H1 (cell line): ENCODE measurements at regions not wholly inside any gene's neighbourhood (a gene's known extent, or its start where the extent isn't known, plus 50 kb on each side); places are given as distances from the start of the nearest gene placed in this dataset.

Source experiments
- CTCF ChIA-PET: fragments of 300-600 bp; sonication (Branson Sonifier 250); formaldehyde crosslinking; loops from one replicate; lab custom pipeline; 2021; ENCODE audit not compliant: partially characterized antibody; lab: Charles Lee
- POLR2A ChIA-PET: fragments of 300-600 bp; sonication (Branson Sonifier 250); formaldehyde crosslinking; loops from one replicate; lab custom pipeline; 2021; ENCODE audit warnings: inconsistent platforms; ENCODE audit not compliant: partially characterized antibody; lab: Charles Lee
- DNase-seq, 2 experiments: peaks; one replicate each; pipeline versions ENCODE4 v3.0.0 to v3.0.0-alpha.2; 2010 to 2022; ENCODE audit warnings: low spot score in 2 of 2, low read depth in 1 of 2, mixed read lengths in 1 of 2
- FAIRE-seq: peaks from 2 replicates; lab custom pipeline; 2011; peaks lifted over from hg19 to GRCh38; lab: Jason Lieb, UNC
- H2AFZ ChIP-seq: 2 replicates; pipeline ENCODE4 v1.8.1; 2012; ENCODE audit warnings: low read length, inconsistent platforms
- H2AK5ac ChIP-seq: 2 replicates; pipeline ENCODE4 v1.6.1; 2013; ENCODE audit warnings: low read depth, low read length
- H2BK120ac ChIP-seq: replicated peaks from 2 replicates; pipeline ENCODE3; 2013; ENCODE audit warnings: low read depth, low read length, inconsistent platforms
- H2BK12ac ChIP-seq: 2 replicates; pipeline ENCODE4 v1.6.1; 2013; ENCODE audit warnings: low read depth, low read length
- H2BK15ac ChIP-seq: 2 replicates; pipeline ENCODE4 v1.6.1; 2013; ENCODE audit warnings: low read length
- H2BK20ac ChIP-seq: 2 replicates; pipeline ENCODE4 v1.6.1; 2013; ENCODE audit warnings: low read length
- H2BK5ac ChIP-seq: 2 replicates; pipeline ENCODE4 v1.6.1; 2013; ENCODE audit warnings: low read depth, low read length
- H3K14ac ChIP-seq: 2 replicates; pipeline ENCODE4 v1.6.1; 2013; ENCODE audit warnings: inconsistent platforms; ENCODE audit not compliant: insufficient read length
- H3K18ac ChIP-seq: 2 replicates; pipeline ENCODE4 v1.6.1; 2013; ENCODE audit warnings: low read length; ENCODE audit errors: extremely low read depth
- H3K23ac ChIP-seq: 2 replicates; pipeline ENCODE4 v1.6.1; 2013; ENCODE audit warnings: inconsistent platforms; ENCODE audit not compliant: insufficient read length
- H3K23me2 ChIP-seq: 2 replicates; pipeline ENCODE4 v1.6.1; 2013; ENCODE audit warnings: low read depth, low read length
- H3K27ac ChIP-seq: 2 replicates; pipeline ENCODE4 v1.6.1; 2011; ENCODE audit warnings: low read depth, low read length, inconsistent platforms
- H3K27me3 ChIP-seq, 4 experiments: replicated peaks in 1 of 4; 1 replicate in 1 of 4; 2 replicates in 3 of 4; pipeline versions ENCODE4 v1.6.1 to v1.8.1; 2011 to 2013; ENCODE audit warnings: low read length in 3 of 4, mild to moderate bottlenecking in 3 of 4, inconsistent platforms in 2 of 4, mixed read lengths in 2 of 4, moderate library complexity in 1 of 4; ENCODE audit not compliant: control insufficient read depth in 3 of 4, insufficient read depth in 3 of 4; ENCODE audit errors: extremely low read depth in 1 of 4
- H3K36me3 ChIP-seq, 4 experiments: 2 replicates each; pipeline versions ENCODE4 v1.6.1 to v1.8.1; 2011 to 2013; ENCODE audit warnings: mild to moderate bottlenecking in 4 of 4, low read length in 3 of 4, moderate library complexity in 2 of 4, control low read depth in 1 of 4, inconsistent platforms in 1 of 4; ENCODE audit not compliant: insufficient read depth in 4 of 4, control insufficient read depth in 2 of 4
- H3K4ac ChIP-seq: replicated peaks from 2 replicates; pipeline ENCODE3; 2013; ENCODE audit warnings: low read length, low read depth, mixed read lengths, inconsistent platforms; ENCODE audit not compliant: insufficient read length
- H3K4me1 ChIP-seq, 4 experiments: replicated peaks in 1 of 4; 1 replicate in 1 of 4; 2 replicates in 3 of 4; pipeline versions ENCODE4 v1.6.1 to v1.8.1; 2011 to 2013; ENCODE audit warnings: low read length in 3 of 4, inconsistent platforms in 2 of 4, mixed read lengths in 1 of 4; ENCODE audit not compliant: insufficient read depth in 4 of 4, control insufficient read depth in 3 of 4
- H3K4me2 ChIP-seq, 2 experiments: 2 replicates each; pipeline versions ENCODE4 v1.6.1 to v1.8.1; 2011 to 2013; ENCODE audit warnings: low read depth in 2 of 2, low read length in 2 of 2, control low read depth in 1 of 2, inconsistent platforms in 1 of 2, mild to moderate bottlenecking in 1 of 2; ENCODE audit not compliant: insufficient read depth in 1 of 2
- H3K4me3 ChIP-seq, 4 experiments: fragments of 200-600, 300-600 bp in 1 of 4; sonication (generic), shearing (Covaris generic), sonication (Bioruptor Twin) in 1 of 4; 2 replicates each; pipeline versions ENCODE4 v1.5.1 to v1.8.1; 2011 to 2016; ENCODE audit warnings: low read length in 4 of 4, low read depth in 3 of 4, control low read depth in 2 of 4, inconsistent platforms in 2 of 4, mild to moderate bottlenecking in 2 of 4, mixed read lengths in 1 of 4, moderate library complexity in 1 of 4; ENCODE audit not compliant: insufficient read depth in 2 of 4; ENCODE audit errors: extremely low read depth in 1 of 4
- H3K56ac ChIP-seq: replicated peaks from 2 replicates; pipeline ENCODE3; 2013; ENCODE audit warnings: low read depth, mild to moderate bottlenecking, mixed read lengths, low read length, inconsistent platforms; ENCODE audit not compliant: insufficient read length
- H3K79me1 ChIP-seq: 2 replicates; pipeline ENCODE4 v1.6.1; 2013; ENCODE audit warnings: low read depth, low read length, control low read depth
- H3K79me2 ChIP-seq, 2 experiments: 2 replicates each; pipeline versions ENCODE4 v1.6.1 to v1.8.1; 2012 to 2013; ENCODE audit warnings: low read length in 2 of 2, mild to moderate bottlenecking in 2 of 2, inconsistent platforms in 1 of 2; ENCODE audit not compliant: insufficient read depth in 2 of 2, control insufficient read depth in 1 of 2
- H3K9ac ChIP-seq, 4 experiments: replicated peaks in 1 of 4; 1 replicate in 1 of 4; 2 replicates in 3 of 4; pipeline versions ENCODE4 v1.6.1 to v1.8.1; 2011 to 2013; ENCODE audit warnings: low read depth in 3 of 4, low read length in 3 of 4, control low read depth in 2 of 4, mild to moderate bottlenecking in 2 of 4, moderate library complexity in 2 of 4, inconsistent platforms in 1 of 4; ENCODE audit errors: extremely low read depth in 1 of 4
- H3K9me3 ChIP-seq, 2 experiments: 2 replicates each; pipeline versions ENCODE4 v1.6.1 to v1.8.1; 2012 to 2013; ENCODE audit warnings: mild to moderate bottlenecking in 2 of 2, moderate library complexity in 2 of 2, control low read depth in 1 of 2, inconsistent platforms in 1 of 2, low read depth in 1 of 2, low read length in 1 of 2, mixed read lengths in 1 of 2; ENCODE audit not compliant: insufficient read depth in 2 of 2
- H4K20me1 ChIP-seq, 2 experiments: replicated peaks in 1 of 2; 2 replicates each; pipeline versions ENCODE3 to v1.8.1; 2011 to 2013; ENCODE audit warnings: inconsistent platforms in 2 of 2, low read length in 2 of 2, mild to moderate bottlenecking in 1 of 2; ENCODE audit not compliant: insufficient read depth in 2 of 2, control insufficient read depth in 1 of 2
- H4K5ac ChIP-seq: 2 replicates; pipeline ENCODE4 v1.6.1; 2013; ENCODE audit warnings: low read length, low read depth, mixed read lengths, inconsistent platforms; ENCODE audit not compliant: insufficient read length
- H4K8ac ChIP-seq: 2 replicates; pipeline ENCODE4 v1.8.0; 2013; ENCODE audit warnings: mild to moderate bottlenecking, moderate library complexity, low read length, inconsistent platforms; ENCODE audit not compliant: insufficient read depth; ENCODE audit errors: extremely low read depth
- H4K91ac ChIP-seq: replicated peaks from 2 replicates; pipeline ENCODE3; 2013; ENCODE audit warnings: low read length, mixed read lengths, inconsistent platforms; ENCODE audit not compliant: insufficient read length
- BACH1 ChIP-seq: IDR thresholded peaks from 2 replicates; pipeline ENCODE4 v1.6.1; 2012; ENCODE audit warnings: low read length, improper control_type of control experiment
- CHD1 ChIP-seq: IDR thresholded peaks from 2 replicates; pipeline ENCODE4 v1.6.1; 2012; ENCODE audit warnings: low read depth, low read length, improper control_type of control experiment
- GTF2F1 ChIP-seq: IDR thresholded peaks from 2 replicates; pipeline ENCODE4 v1.6.1; 2012; ENCODE audit warnings: low read depth, low read length, improper control_type of control experiment, borderline replicate concordance
- MAFK ChIP-seq: IDR thresholded peaks from 2 replicates; pipeline ENCODE4 v1.6.1; 2012; ENCODE audit warnings: low read depth, mild to moderate bottlenecking, improper control_type of control experiment, low read length
- POLR2A ChIP-seq, 2 experiments: IDR thresholded peaks; 1 replicate in 1 of 2; 2 replicates in 1 of 2; pipeline ENCODE4 v1.6.1; 2011; ENCODE audit warnings: low read depth in 2 of 2, low read length in 2 of 2, mild to moderate bottlenecking in 2 of 2; ENCODE audit errors: control extremely low read depth in 1 of 2
- RBBP5 ChIP-seq: IDR thresholded peaks from 2 replicates; pipeline ENCODE4 v1.7.1; 2012; ENCODE audit warnings: low read depth, mild to moderate bottlenecking, inconsistent platforms, low read length, moderate library complexity, borderline replicate concordance
- SIN3A ChIP-seq, 2 experiments: IDR thresholded peaks in 1 of 2; conservative IDR thresholded peaks in 1 of 2; 2 replicates each; pipeline ENCODE4 v1.6.1; 2011 to 2012; ENCODE audit warnings: low read length in 2 of 2, improper control_type of control experiment in 1 of 2, low read depth in 1 of 2, mild to moderate bottlenecking in 1 of 2
- SIRT6 ChIP-seq: IDR thresholded peaks from one replicate; pipeline ENCODE4 v1.7.1; 2012; ENCODE audit warnings: low read length, inconsistent platforms
- WGBS, 2 experiments: shearing (Covaris generic) in 1 of 2; methylation state at CpG; one replicate each; pipeline versions ENCODE4 v1.1.6 to v1.1.7; 2013 to 2015; ENCODE audit warnings: low lambda C conversion rate in 2 of 2, mixed read lengths in 2 of 2, inconsistent platforms in 1 of 2, low coverage in 1 of 2, missing lambda C conversion rate in 1 of 2; ENCODE audit not compliant: insufficient replicate concordance in 2 of 2, insufficient coverage in 1 of 2, insufficient read length in 1 of 2; ENCODE audit errors: extremely low coverage in 1 of 2, missing lambda C conversion rate in 1 of 2; 5-methylcytosine and 5-hydroxymethylcytosine counted together
- TF ChIP-seq, protein P1 (sequence below): IDR thresholded peaks from 2 replicates; pipeline ENCODE4 v1.6.1; 2011; ENCODE audit warnings: low read length, improper control_type of control experiment
- TF ChIP-seq, protein P2 (sequence below), 3 experiments: IDR thresholded peaks; 1 replicate in 2 of 3; 2 replicates in 1 of 3; pipeline versions ENCODE4 v1.5.1 to v1.6.1; 2011; ENCODE audit warnings: low read length in 3 of 3, mild to moderate bottlenecking in 3 of 3, inconsistent platforms in 2 of 3, low read depth in 1 of 3, moderate library complexity in 1 of 3; ENCODE audit not compliant: insufficient read depth in 1 of 3; ENCODE audit errors: control extremely low read depth in 1 of 3
- TF ChIP-seq, protein P3 (sequence below): IDR thresholded peaks from 2 replicates; pipeline ENCODE4 v1.6.1; 2012; ENCODE audit warnings: inconsistent platforms

DNA sequence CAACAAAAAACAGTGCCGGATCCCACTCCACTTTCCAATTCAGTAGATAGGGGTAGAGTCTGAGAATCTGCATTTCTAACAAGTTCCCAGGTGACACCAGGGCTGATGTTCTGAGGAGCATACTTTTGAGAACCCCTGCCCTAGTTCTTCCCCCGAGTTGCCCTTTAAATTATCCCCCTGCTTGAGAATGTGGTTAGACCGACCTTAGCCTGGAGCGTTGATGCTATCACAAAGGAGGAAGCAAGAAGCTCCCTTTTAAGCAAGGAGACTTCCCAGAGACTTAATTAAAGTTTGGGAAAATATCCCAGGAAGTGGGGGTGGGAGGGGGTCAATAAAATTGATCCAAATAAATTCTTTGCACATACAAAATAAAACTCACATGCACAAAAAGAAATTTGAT, 485.9 kb downstream of the SMARCA1 start:
- Histone ChIP-seq H4K20me1 (no peaks in the 10 kb centered on the region), H3K4me1 (no peaks in the 10 kb centered on the region), H2AK5ac (no peak overlapping the region), H3K23me2 (no peaks in the 10 kb centered on the region), H2BK15ac (no peak overlapping the region), H3K4me2 (no peak overlapping the region), H3K23ac (no peak overlapping the region), H3K56ac (no peak overlapping the region), H4K91ac (no peak overlapping the region), H3K79me2 (no peaks in the 10 kb centered on the region), H3K18ac (no peak overlapping the region), H3K9ac (no peak overlapping the region), H3K79me1 (no peaks in the 10 kb centered on the region), H3K14ac (no peak overlapping the region), H2BK12ac (no peak overlapping the region), H2BK5ac (no peak overlapping the region), H3K36me3 (no peaks in the 10 kb centered on the region), H4K5ac (no peak overlapping the region), H4K8ac (no peak overlapping the region), H3K9me3 (no peaks in the 10 kb centered on the region), H2BK120ac (no peak overlapping the region), H2AFZ (no peak overlapping the region), H3K4ac (no peak overlapping the region), H2BK20ac (no peak overlapping the region), H3K27me3 (no peaks in the 10 kb centered on the region), H3K4me3 (no peak overlapping the region), H3K27ac (no peak overlapping the region)
- FAIRE-seq (no peak), DNase-seq (no peak)
- CTCF ChIA-PET: interaction anchor here (1.2 kb wide), 1 partner anchor 21 kb away, joined by 4 read pairs; no protein-coding TSS in a partner anchor
- WGBS, 2 experiments: 91% methylated on average over 4 of the region's 4 CpGs; no CpG with 5 or more reads in 1 of the 2 experiments
- POLR2A ChIA-PET: interaction anchor here (0.7 kb wide), 1 partner anchor 14 kb away, joined by 3 read pairs; no protein-coding TSS in a partner anchor
- TF ChIP-seq GTF2F1 (no peak), CHD1 (no peak), POLR2A (IDR thresholded peaks at IDR 0.05; ENCODE audit: control extremely low read depth in 1 of 2, low read depth in 2 of 2, low read length in 2 of 2) (no peak), MAFK (no peak), SIN3A (conservative IDR thresholded peaks at IDR 0.05 in 1 of 2, IDR thresholded peaks at IDR 0.05 in 1 of 2; ENCODE audit: low read depth in 1 of 2, low read length in 2 of 2) (no peak), SIRT6 (no peak), RBBP5 (no peak), BACH1 (no peak)
- TF ChIP-seq, protein P1, sequence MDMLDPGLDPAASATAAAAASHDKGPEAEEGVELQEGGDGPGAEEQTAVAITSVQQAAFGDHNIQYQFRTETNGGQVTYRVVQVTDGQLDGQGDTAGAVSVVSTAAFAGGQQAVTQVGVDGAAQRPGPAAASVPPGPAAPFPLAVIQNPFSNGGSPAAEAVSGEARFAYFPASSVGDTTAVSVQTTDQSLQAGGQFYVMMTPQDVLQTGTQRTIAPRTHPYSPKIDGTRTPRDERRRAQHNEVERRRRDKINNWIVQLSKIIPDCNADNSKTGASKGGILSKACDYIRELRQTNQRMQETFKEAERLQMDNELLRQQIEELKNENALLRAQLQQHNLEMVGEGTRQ: no peak
- TF ChIP-seq, protein P2, sequence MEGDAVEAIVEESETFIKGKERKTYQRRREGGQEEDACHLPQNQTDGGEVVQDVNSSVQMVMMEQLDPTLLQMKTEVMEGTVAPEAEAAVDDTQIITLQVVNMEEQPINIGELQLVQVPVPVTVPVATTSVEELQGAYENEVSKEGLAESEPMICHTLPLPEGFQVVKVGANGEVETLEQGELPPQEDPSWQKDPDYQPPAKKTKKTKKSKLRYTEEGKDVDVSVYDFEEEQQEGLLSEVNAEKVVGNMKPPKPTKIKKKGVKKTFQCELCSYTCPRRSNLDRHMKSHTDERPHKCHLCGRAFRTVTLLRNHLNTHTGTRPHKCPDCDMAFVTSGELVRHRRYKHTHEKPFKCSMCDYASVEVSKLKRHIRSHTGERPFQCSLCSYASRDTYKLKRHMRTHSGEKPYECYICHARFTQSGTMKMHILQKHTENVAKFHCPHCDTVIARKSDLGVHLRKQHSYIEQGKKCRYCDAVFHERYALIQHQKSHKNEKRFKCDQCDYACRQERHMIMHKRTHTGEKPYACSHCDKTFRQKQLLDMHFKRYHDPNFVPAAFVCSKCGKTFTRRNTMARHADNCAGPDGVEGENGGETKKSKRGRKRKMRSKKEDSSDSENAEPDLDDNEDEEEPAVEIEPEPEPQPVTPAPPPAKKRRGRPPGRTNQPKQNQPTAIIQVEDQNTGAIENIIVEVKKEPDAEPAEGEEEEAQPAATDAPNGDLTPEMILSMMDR (IDR thresholded peaks at IDR 0.05; ENCODE audit: control extremely low read depth in 1 of 3, insufficient read depth in 1 of 3, low read depth in 1 of 3, low read length in 3 of 3): no peak
- TF ChIP-seq, protein P3, sequence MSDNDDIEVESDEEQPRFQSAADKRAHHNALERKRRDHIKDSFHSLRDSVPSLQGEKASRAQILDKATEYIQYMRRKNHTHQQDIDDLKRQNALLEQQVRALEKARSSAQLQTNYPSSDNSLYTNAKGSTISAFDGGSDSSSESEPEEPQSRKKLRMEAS: no peak
